HT1080 (cell line): ENCODE measurements at regions not wholly inside any gene's neighbourhood (a gene's known extent, or its start where the extent isn't known, plus 50 kb on each side); places are given as distances from the start of the nearest gene placed in this dataset.
"Not testable (repeated sequence)": the region's sequence is repeated elsewhere in the genome, so short reads cannot be mapped to it uniquely, and the experiment has no call there.

Experiments
- DNase-seq: peaks from one replicate; pipeline ENCODE4 v3.0.0-alpha.2; 2015; ENCODE audit warnings: low read depth

DNA sequence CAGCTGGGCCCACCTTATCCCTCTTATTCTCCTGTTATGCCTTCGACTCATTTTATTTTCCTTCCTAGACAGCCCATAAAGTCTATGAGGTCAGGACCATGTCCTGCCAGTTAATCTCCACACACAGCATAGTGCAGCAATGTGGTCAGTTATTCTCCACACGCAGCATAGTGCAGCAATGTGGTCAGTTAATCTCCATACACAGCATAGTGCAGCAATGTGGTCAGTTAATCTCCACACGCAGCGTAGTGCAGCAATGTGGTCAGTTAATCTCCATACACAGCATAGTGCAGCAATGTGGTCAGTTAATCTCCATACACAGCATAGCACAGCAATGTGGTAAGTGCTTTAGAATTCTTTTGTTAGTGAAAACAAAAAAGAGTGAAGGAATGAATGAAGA is 77.8 kb downstream of the TEX36 start:
- no peak for DNase-seq

DNA sequence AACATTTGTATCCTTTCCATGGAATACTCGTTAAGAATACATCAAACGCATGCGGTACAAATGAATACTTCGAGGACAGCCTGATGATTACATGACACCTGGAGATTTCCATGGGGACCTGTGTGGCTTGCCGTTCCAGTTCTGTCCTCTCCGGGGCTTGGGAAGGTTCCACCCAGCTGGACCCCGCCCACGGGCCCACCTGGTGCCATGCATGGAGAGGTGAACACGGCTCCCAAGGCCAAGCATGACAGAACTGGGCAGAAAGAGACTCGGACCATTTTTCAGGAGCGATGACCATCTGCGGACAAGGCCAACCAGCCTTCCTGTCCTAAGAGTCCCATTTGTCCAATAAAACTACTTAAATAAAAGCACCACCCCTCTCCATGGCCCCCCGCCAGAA is 80.1 kb downstream of the TEX36 start:
- no peak for DNase-seq

GRCh38 chr10:125599194-125599593 is 83.8 kb downstream of the TEX36 start:
- DNase-seq, result no peak

GRCh38 chr10:125595911-125596310 is 87.1 kb downstream of the TEX36 start:
- no peak for DNase-seq

DNA sequence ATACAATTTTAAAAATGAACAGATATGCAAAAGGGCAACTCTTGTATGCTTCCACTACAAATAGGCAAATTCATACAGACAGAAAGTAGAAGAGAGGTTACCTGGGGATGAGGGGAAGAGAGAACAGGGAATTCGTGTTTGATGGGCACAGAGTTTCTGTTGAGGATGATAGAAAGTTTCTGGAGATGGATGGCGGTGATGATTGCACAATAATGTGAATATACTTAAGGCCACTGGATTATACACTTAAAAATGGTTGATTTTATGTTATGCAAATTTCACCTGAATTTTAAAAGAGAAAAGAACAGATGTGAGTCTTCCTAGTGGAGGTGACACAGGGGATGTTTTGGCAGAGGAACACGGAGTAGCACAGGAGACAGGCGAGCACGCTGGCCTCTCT is 89.3 kb downstream of the TEX36 start:
- no peak for DNase-seq

DNA sequence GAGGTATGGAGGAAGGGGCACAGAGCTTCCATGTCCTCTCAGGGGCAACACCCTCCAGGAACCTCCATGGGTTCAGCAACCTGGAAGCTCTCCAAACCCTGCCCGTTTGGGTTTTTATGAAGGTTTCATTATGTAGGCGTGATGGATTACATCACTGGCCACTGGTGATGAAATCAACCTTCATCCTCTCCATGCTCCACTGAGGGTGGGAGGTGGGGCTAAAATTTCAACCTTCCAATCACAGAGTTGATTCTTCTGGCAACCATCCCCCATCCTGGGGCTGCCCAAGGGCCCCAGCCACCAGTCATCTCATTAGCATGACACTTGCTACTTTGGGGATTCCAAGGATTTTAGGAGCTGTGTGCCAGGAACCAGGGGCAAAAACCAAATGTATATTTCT is 90.1 kb downstream of the TEX36 start:
- no peak for DNase-seq

DNA sequence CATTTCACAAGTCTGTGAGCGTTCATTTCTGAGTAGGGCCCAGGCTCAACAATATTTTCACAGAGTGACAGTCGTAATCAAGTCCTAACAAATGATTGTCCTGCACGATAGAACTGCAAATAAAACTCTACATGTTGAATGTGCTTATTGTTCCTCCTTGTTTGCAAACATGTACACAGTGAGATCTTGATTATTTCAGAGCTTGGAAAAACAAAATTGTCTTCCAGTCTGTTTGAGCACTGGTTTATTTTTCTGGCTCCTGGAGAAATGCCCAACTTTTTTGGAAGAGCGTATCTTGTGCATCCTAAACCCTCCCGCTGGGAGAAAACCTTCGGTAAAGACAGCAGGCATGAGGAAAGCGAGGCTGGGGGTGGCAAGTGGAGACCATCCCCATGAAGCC is 91.1 kb downstream of the TEX36 start:
- no peak for DNase-seq

GRCh38 chr10:125588738-125589137 is 94.2 kb downstream of the TEX36 start:
- not testable (repeated sequence) for DNase-seq

- DNase-seq, result peak; percentile 10
Observed at GRCh38 chr10:125584954-125585353, 98.0 kb downstream of the TEX36 start.

DNA sequence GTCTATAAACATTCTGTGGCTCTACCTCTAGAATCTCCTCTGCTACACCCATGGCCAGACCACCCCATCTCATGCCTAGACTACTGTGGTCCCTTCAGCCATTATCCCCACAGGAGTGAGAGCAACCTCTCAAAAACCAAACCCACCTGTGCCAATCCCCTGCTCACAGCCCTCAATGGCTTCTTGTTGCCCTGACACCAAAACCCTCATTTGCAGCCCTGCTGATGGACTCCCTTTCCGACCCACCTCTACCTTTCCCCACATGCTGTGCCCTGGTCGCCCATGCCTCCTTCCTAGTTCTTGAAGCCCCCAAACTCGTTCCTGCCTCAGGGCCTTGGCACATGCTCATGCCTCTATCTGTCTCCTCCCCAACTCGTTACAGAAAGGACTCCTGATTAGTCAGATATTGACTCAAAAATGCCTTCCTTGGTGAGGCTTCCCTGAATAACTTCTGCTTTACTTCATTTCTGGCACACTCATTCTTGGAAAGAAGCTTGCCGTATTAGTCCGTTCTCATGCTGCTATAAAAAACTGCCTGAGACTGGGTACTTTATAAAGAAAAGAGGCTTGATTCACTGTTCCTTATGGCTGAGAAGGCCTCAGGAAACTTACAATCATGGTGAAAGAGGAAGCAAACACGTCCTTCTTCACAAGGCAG is 104.2 kb downstream of the TEX36 start:
- DNase-seq, result no peak

GRCh38 chr10:125575843-125576242 is 107.1 kb downstream of the TEX36 start:
- DNase-seq, result no peak

DNA sequence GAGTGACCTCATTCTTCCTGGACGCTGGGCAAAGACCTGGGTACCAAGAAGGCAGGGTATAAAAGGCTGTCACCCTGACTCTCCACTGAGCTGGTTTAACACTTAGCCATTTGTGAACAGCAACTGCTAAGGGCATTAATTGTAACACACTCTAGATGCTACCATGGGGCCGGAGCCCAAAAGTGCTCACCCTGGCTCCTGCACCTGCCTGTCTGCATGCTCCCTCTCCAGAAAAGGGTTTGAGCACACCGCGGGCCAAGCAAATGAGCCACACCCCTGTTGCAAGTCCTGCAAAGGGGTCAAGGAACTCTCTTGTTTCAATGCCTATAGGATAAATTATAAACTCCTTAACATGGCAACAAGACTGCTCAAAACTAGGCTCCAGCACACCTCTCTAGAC is 114.8 kb downstream of the TEX36 start:
- no peak for DNase-seq

GRCh38 chr10:125567529-125567928 is 115.4 kb downstream of the TEX36 start:
- no peak for DNase-seq

DNA sequence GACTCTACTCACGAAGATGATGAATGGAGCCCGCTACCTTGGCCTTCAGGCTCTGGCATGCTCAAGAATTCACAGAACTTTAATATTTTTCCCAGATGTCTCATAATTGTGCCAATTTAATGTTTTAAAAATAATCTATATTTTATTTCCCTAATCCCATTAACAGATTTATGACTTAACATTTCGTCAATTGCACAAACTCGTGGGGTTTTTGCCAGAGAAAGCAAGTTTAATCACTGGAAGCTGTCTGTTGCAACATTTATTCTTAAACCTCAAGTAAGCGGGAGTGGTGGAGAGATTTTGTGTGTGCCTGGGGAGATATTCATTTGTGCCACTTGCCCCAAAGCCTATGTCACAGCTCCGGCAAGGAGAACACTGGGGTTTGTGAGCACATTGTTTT is 117.9 kb downstream of the TEX36 start:
- DNase-seq, result no peak

DNA sequence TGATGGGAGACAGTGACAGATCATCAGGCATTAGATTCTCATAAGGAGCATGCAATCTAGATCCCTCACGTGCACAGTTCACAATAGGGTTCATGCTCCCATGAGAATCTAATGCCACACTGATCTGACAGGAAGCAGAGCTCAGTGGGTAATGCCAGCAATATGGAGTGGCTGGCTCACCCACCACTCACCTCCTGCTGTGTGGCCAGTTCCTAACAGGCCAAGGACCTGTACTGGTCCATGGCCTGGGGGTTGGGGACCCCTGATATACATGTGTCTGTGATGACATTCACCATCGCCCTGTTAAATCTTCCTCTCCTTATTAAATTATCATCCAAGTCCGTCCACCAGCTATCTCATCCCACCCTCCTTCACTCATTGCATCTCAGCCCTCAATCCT is 118.4 kb downstream of the TEX36 start:
- no peak for DNase-seq

DNA sequence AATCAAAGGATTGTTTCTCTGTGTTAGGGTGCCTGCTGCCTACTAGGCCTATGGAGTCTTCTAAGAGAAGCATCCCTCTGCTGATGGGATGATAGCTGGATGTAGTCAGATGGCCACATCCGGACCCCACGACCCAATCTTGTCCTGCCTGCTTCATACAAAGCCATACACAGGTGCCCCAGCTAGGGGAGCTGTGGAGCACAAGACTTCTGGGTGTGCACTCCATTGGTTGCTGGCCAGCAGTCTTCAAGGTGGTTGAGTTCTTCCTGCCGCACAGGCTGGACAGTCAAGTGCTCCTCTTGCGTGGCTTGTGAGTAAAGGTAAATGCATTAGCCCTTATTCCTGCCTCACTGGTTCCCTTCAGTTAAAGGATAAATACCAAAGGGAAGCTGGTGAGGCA is 120.2 kb downstream of the TEX36 start:
- DNase-seq, result peak; percentile 25

DNA sequence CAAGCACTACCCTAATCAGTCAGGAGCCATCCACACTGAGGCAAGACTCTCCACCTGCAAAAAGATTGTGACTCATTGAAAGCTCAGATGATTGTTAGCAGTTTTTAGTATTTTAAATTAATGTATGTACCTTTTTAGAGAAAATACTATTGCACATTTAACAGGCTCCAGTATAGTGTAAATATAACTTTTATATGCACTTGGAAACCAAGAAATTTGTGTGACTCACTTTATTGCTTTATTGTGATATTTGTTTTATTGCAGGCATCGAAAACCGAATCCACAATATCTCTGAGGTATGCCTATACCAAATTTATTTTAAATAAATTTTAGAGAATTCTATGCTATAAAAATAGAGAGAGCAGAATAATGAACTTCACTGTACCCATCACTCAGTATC is 122.0 kb downstream of the TEX36 start:
- DNase-seq, result no peak

DNA sequence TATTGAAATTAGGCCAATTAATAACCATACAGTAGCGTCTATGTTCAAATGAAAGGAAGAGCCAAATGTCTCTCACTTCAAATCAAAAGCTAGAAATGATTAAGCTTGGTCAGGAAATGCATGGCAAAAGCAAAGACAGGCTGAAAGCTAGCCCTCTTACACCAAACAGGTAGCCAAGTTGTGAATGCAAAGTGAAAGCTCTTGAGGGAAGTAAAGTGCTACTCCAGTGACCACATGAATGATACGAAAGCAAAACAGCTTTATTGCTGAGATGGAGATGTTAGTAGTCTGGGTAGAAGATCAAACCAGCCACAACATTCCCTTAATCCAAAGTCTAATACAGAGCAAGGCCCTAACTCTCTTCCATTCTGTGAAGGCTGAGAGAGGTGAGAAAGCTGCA is 123.8 kb downstream of the TEX36 start:
- no peak for DNase-seq

- no peak for DNase-seq
Observed at GRCh38 chr10:125557801-125558505, 125.0 kb downstream of the TEX36 start.

GRCh38 chr10:125557311-125557710 is 125.7 kb downstream of the TEX36 start:
- DNase-seq, result no peak

DNA sequence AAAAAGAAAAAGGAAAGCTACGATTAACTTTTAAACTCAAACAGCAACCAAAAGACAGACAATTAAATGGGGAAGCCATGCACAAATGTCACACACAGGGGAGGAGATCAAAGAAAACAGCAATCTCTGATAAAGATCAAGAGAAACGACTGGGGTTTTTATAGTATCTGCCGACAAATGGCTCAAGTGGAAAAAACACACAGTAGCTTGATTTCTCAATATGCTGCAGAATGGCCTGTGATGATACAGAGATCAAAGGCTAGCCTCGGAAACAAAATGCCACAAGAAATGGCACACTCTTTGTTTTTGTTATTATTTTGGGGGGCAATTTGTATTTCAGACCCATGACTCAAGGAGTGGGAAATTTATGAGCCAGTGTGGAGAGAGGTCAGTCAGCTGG is 126.1 kb downstream of the TEX36 start:
- DNase-seq, result no peak

- no peak for DNase-seq
Observed at GRCh38 chr10:125555743-125556142, 127.2 kb downstream of the TEX36 start.

GRCh38 chr10:125555267-125555666 is 127.7 kb downstream of the TEX36 start:
- DNase-seq, result no peak
